ENCODE measurements at regions not wholly inside any gene's neighbourhood (a gene's known extent, or its start where the extent isn't known, plus 50 kb on each side); places are given as distances from the start of the nearest gene placed in this dataset.

- Mint-ChIP-seq H3K36me3 (ENCODE audit: low read depth) (peaks cover 26% of the 10 kb centered on the region), H3K9me3 (no peaks in the 10 kb centered on the region), H3K27me3 (ENCODE audit: low read depth, poor library complexity) (no peaks in the 10 kb centered on the region), H3K4me3 (no peak overlapping the region), H3K27ac (peak overlapping the region; percentile 78), H3K4me1 (no peaks in the 10 kb centered on the region)
- no peak for TF ChIP-seq CTCF (IDR thresholded peaks at IDR 0.05)
- DNase-seq = no peak
Measured at GRCh38 chr4:20592663-20593062, 107.6 kb upstream of the PACRGL start.

- Mint-ChIP-seq H3K9me3 (no peaks in the 10 kb centered on the region), H3K36me3 (ENCODE audit: low read depth) (peaks cover 52% of the 10 kb centered on the region)
Measured at GRCh38 chr4:20598626-20599025, 101.6 kb upstream of the PACRGL start.

GRCh38 chr4:20603671-20604313, 96.5 kb upstream of the PACRGL start:
- no peaks in the 10 kb centered on the region for H3K9me3 Mint-ChIP-seq
- H3K4me3 Mint-ChIP-seq = no peak overlapping the region
- H3K4me1 Mint-ChIP-seq = no peaks in the 10 kb centered on the region
- H3K27ac Mint-ChIP-seq = no peak overlapping the region
- H3K27me3 Mint-ChIP-seq (ENCODE audit: low read depth, poor library complexity) = no peaks in the 10 kb centered on the region
- no peak for DNase-seq
- peaks cover 64% of the 10 kb centered on the region for H3K36me3 Mint-ChIP-seq (ENCODE audit: low read depth)
- no peak for TF ChIP-seq CTCF (IDR thresholded peaks at IDR 0.05)

More at GRCh38 chr4:20598626-20599025, 101.6 kb upstream of the PACRGL start:
- Mint-ChIP-seq H3K4me3 (no peak overlapping the region), H3K27me3 (ENCODE audit: low read depth, poor library complexity) (no peaks in the 10 kb centered on the region), H3K27ac (no peak overlapping the region), H3K4me1 (no peaks in the 10 kb centered on the region)
- no peak for TF ChIP-seq CTCF (IDR thresholded peaks at IDR 0.05)
- no peak for DNase-seq

GRCh38 chr4:20612313-20612712, 87.9 kb upstream of the PACRGL start:
- H3K27me3 Mint-ChIP-seq (ENCODE audit: low read depth, poor library complexity) = peaks cover 7% of the 10 kb centered on the region
- DNase-seq = no peak
- H3K4me3 Mint-ChIP-seq = no peak overlapping the region
- peaks cover 79% of the 10 kb centered on the region for H3K36me3 Mint-ChIP-seq (ENCODE audit: low read depth)
- no peaks in the 10 kb centered on the region for H3K9me3 Mint-ChIP-seq
- peaks cover 17% of the 10 kb centered on the region for H3K4me1 Mint-ChIP-seq
- H3K27ac Mint-ChIP-seq = no peak overlapping the region
- no peak for TF ChIP-seq CTCF (IDR thresholded peaks at IDR 0.05)

GRCh38 chr4:20614816-20615215, 85.4 kb upstream of the PACRGL start:
- no peak for TF ChIP-seq CTCF (IDR thresholded peaks at IDR 0.05)
- DNase-seq = no peak
- Mint-ChIP-seq H3K9me3 (no peaks in the 10 kb centered on the region), H3K36me3 (ENCODE audit: low read depth) (peaks cover 75% of the 10 kb centered on the region), H3K4me3 (no peak overlapping the region), H3K4me1 (peaks cover 38% of the 10 kb centered on the region), H3K27me3 (ENCODE audit: low read depth, poor library complexity) (peaks cover 7% of the 10 kb centered on the region), H3K27ac (no peak overlapping the region)
